ENCODE measurements at regions not wholly inside any gene's neighbourhood (a gene's known extent, or its start where the extent isn't known, plus 50 kb on each side); places are given as distances from the start of the nearest gene placed in this dataset.
"Not testable (repeated sequence)": the region's sequence is repeated elsewhere in the genome, so short reads cannot be mapped to it uniquely, and the experiment has no call there.

- H3K4me3 ChIP-seq (ENCODE audit: low read length); H3K4me1 ChIP-seq (ENCODE audit: control insufficient read depth, insufficient read depth, low read length); intact Hi-C loops (cut with DNase I); H3K27me3 ChIP-seq (ENCODE audit: control insufficient read depth, insufficient read depth); DNase-seq; H3K27ac ChIP-seq (ENCODE audit: low read length); ATAC-seq; H3K9me3 ChIP-seq (ENCODE audit: control insufficient read depth, low read length): not testable (repeated sequence)
- 94% methylated on average over 1 of the region's 1 CpG for WGBS
Observed at GRCh38 chr10:59975918-59976317, 69.6 kb upstream of the CCDC6 start.

- no peaks in the 10 kb centered on the region for H3K9me3 ChIP-seq (ENCODE audit: control insufficient read depth, low read length)
- WGBS = 7% methylated on average over 1 of the region's 1 CpG
- no peaks in the 10 kb centered on the region for H3K27me3 ChIP-seq (ENCODE audit: control insufficient read depth, insufficient read depth)
- intact Hi-C loops (cut with DNase I) = no loop called here
- no peaks in the 10 kb centered on the region for H3K4me1 ChIP-seq (ENCODE audit: control insufficient read depth, insufficient read depth, low read length)
- ATAC-seq (peak in 1 of 2 donors; percentile 81), DNase-seq (no peak)
- H3K4me3 ChIP-seq (ENCODE audit: low read length) = no peak overlapping the region
- H3K27ac ChIP-seq (ENCODE audit: low read length) = peak overlapping the region; percentile 43
Observed at GRCh38 chr10:59971915-59972314, 65.6 kb upstream of the CCDC6 start.

GRCh38 chr10:59970396-59971368, 64.3 kb upstream of the CCDC6 start:
- Histone ChIP-seq H3K27ac (ENCODE audit: low read length) (no peak overlapping the region), H3K4me3 (ENCODE audit: low read length) (no peak overlapping the region), H3K4me1 (ENCODE audit: control insufficient read depth, insufficient read depth, low read length) (no peaks in the 10 kb centered on the region), H3K27me3 (ENCODE audit: control insufficient read depth, insufficient read depth) (no peaks in the 10 kb centered on the region), H3K9me3 (ENCODE audit: control insufficient read depth, low read length) (no peaks in the 10 kb centered on the region)
- intact Hi-C loops (cut with DNase I) = no loop called here
- ATAC-seq (no peak), DNase-seq (no peak)
- 71% methylated on average over 5 of the region's 5 CpGs for WGBS

- WGBS = 94% methylated on average over 2 of the region's 2 CpGs
- intact Hi-C loops (cut with DNase I) = no loop called here
- no peak overlapping the region for H3K27ac ChIP-seq (ENCODE audit: low read length)
- no peaks in the 10 kb centered on the region for H3K9me3 ChIP-seq (ENCODE audit: control insufficient read depth, low read length)
- H3K27me3 ChIP-seq (ENCODE audit: control insufficient read depth, insufficient read depth) = no peaks in the 10 kb centered on the region
- ATAC-seq (no peak), DNase-seq (no peak)
- H3K4me3 ChIP-seq (ENCODE audit: low read length) = no peak overlapping the region
- no peaks in the 10 kb centered on the region for H3K4me1 ChIP-seq (ENCODE audit: control insufficient read depth, insufficient read depth, low read length)
Observed at GRCh38 chr10:59968705-59969104, 62.3 kb upstream of the CCDC6 start.

GRCh38 chr10:59967079-59967478, 60.7 kb upstream of the CCDC6 start:
- H3K9me3 ChIP-seq (ENCODE audit: control insufficient read depth, low read length) = no peaks in the 10 kb centered on the region
- ATAC-seq = no peak
- no peaks in the 10 kb centered on the region for H3K27me3 ChIP-seq (ENCODE audit: control insufficient read depth, insufficient read depth)
- WGBS = 79% methylated on average over 2 of the region's 2 CpGs
- H3K4me3 ChIP-seq (ENCODE audit: low read length) = no peak overlapping the region
- H3K27ac ChIP-seq (ENCODE audit: low read length) = no peak overlapping the region
- intact Hi-C loops (cut with DNase I) = no loop called here
- DNase-seq = no peak
- no peaks in the 10 kb centered on the region for H3K4me1 ChIP-seq (ENCODE audit: control insufficient read depth, insufficient read depth, low read length)

- WGBS = 74% methylated on average over 6 of the region's 6 CpGs
- no peaks in the 10 kb centered on the region for H3K9me3 ChIP-seq (ENCODE audit: control insufficient read depth, low read length)
- no peak for ATAC-seq
- no peaks in the 10 kb centered on the region for H3K4me1 ChIP-seq (ENCODE audit: control insufficient read depth, insufficient read depth, low read length)
- no peak overlapping the region for H3K27ac ChIP-seq (ENCODE audit: low read length)
- intact Hi-C loops (cut with DNase I) = no loop called here
- H3K4me3 ChIP-seq (ENCODE audit: low read length) = no peak overlapping the region
- no peaks in the 10 kb centered on the region for H3K27me3 ChIP-seq (ENCODE audit: control insufficient read depth, insufficient read depth)
- no peak for DNase-seq
Observed at GRCh38 chr10:59965899-59966650, 59.7 kb upstream of the CCDC6 start.

GRCh38 chr10:59962756-59963155, 56.4 kb upstream of the CCDC6 start:
- WGBS = 79% methylated on average over 4 of the region's 4 CpGs
- DNase-seq (no peak), ATAC-seq (no peak)
- Histone ChIP-seq H3K9me3 (ENCODE audit: control insufficient read depth, low read length) (no peaks in the 10 kb centered on the region), H3K4me3 (ENCODE audit: low read length) (no peak overlapping the region), H3K27me3 (ENCODE audit: control insufficient read depth, insufficient read depth) (no peaks in the 10 kb centered on the region), H3K27ac (ENCODE audit: low read length) (no peak overlapping the region), H3K4me1 (ENCODE audit: control insufficient read depth, insufficient read depth, low read length) (no peaks in the 10 kb centered on the region)
- intact Hi-C loops (cut with DNase I) = no loop called here

GRCh38 chr10:59960751-59961150, 54.4 kb upstream of the CCDC6 start:
- DNase-seq (no peak), ATAC-seq (no peak)
- intact Hi-C loops (cut with DNase I) = no loop called here
- H3K27ac ChIP-seq (ENCODE audit: low read length) = no peak overlapping the region
- no peak overlapping the region for H3K4me3 ChIP-seq (ENCODE audit: low read length)
- no peaks in the 10 kb centered on the region for H3K27me3 ChIP-seq (ENCODE audit: control insufficient read depth, insufficient read depth)
- no peaks in the 10 kb centered on the region for H3K4me1 ChIP-seq (ENCODE audit: control insufficient read depth, insufficient read depth, low read length)
- H3K9me3 ChIP-seq (ENCODE audit: control insufficient read depth, low read length) = no peaks in the 10 kb centered on the region

GRCh38 chr10:59959504-59960018, 53.2 kb upstream of the CCDC6 start:
- 72% methylated on average over 4 of the region's 4 CpGs for WGBS

GRCh38 chr10:59958882-59959281, 52.5 kb upstream of the CCDC6 start:
- no peaks in the 10 kb centered on the region for H3K4me1 ChIP-seq (ENCODE audit: control insufficient read depth, insufficient read depth, low read length)
- intact Hi-C loops (cut with DNase I) = no loop called here
- H3K4me3 ChIP-seq (ENCODE audit: low read length) = no peak overlapping the region
- no peaks in the 10 kb centered on the region for H3K9me3 ChIP-seq (ENCODE audit: control insufficient read depth, low read length)
- 77% methylated on average over 5 of the region's 5 CpGs for WGBS
- DNase-seq (no peak), ATAC-seq (no peak)
- H3K27ac ChIP-seq (ENCODE audit: low read length) = no peak overlapping the region
- no peaks in the 10 kb centered on the region for H3K27me3 ChIP-seq (ENCODE audit: control insufficient read depth, insufficient read depth)

More at GRCh38 chr10:59959504-59960018, 53.2 kb upstream of the CCDC6 start:
- ATAC-seq (no peak), DNase-seq (no peak)
- Histone ChIP-seq H3K4me3 (ENCODE audit: low read length) (no peak overlapping the region), H3K27me3 (ENCODE audit: control insufficient read depth, insufficient read depth) (no peaks in the 10 kb centered on the region), H3K4me1 (ENCODE audit: control insufficient read depth, insufficient read depth, low read length) (no peaks in the 10 kb centered on the region), H3K27ac (ENCODE audit: low read length) (no peak overlapping the region), H3K9me3 (ENCODE audit: control insufficient read depth, low read length) (no peaks in the 10 kb centered on the region)
- intact Hi-C loops (cut with DNase I) = no loop called here

- ATAC-seq = no peak
- no peak for DNase-seq
- H3K27ac ChIP-seq (ENCODE audit: low read length) = no peak overlapping the region
Observed at GRCh38 chr10:59957975-59958374, 51.6 kb upstream of the CCDC6 start.

More at GRCh38 chr10:59957975-59958374, 51.6 kb upstream of the CCDC6 start:
- intact Hi-C loops (cut with DNase I) = no loop called here
- Histone ChIP-seq H3K4me1 (ENCODE audit: control insufficient read depth, insufficient read depth, low read length) (no peaks in the 10 kb centered on the region), H3K27me3 (ENCODE audit: control insufficient read depth, insufficient read depth) (no peaks in the 10 kb centered on the region), H3K9me3 (ENCODE audit: control insufficient read depth, low read length) (no peaks in the 10 kb centered on the region), H3K4me3 (ENCODE audit: low read length) (no peak overlapping the region)

Data from right cardiac atrium (tissue), 5 donors.